WI38 (cell line): ENCODE measurements at regions not wholly inside any gene's neighbourhood (a gene's known extent, or its start where the extent isn't known, plus 50 kb on each side); places are given as distances from the start of the nearest gene placed in this dataset.

Experiments used
- H3K4me3 ChIP-seq: 2 replicates; pipeline ENCODE4 v1.5.1; 2011; ENCODE audit warnings: low read depth, mild to moderate bottlenecking, control low read depth, low read length
- CTCF ChIP-seq: IDR thresholded peaks from 2 replicates; pipeline ENCODE4 v1.5.1; 2012; ENCODE audit warnings: low read depth, mild to moderate bottlenecking, control low read depth, low read length

- TF ChIP-seq CTCF: no peak
These were observed 1598.8 kb upstream of the MIR17HG start for GRCh38 chr13:89748716-89749115.

GRCh38 chr13:89749888-89750287 lies 1597.6 kb upstream of the MIR17HG start:
- H3K4me3 ChIP-seq: no peak overlapping the region
- no peak for TF ChIP-seq CTCF

More at GRCh38 chr13:89748716-89749115, 1598.8 kb upstream of the MIR17HG start:
- H3K4me3 ChIP-seq: no peak overlapping the region

- H3K4me3 ChIP-seq: no peak overlapping the region
- no peak for TF ChIP-seq CTCF
These were observed 1597.1 kb upstream of the MIR17HG start for GRCh38 chr13:89750371-89750770.

- no peak overlapping the region for H3K4me3 ChIP-seq
- no peak for TF ChIP-seq CTCF
These were observed 1596.0 kb upstream of the MIR17HG start for GRCh38 chr13:89751432-89751930.

GRCh38 chr13:89752394-89752793 lies 1595.1 kb upstream of the MIR17HG start:
- H3K4me3 ChIP-seq: no peak overlapping the region
- TF ChIP-seq CTCF: no peak

GRCh38 chr13:89755729-89756492 lies 1591.6 kb upstream of the MIR17HG start:
- no peak overlapping the region for H3K4me3 ChIP-seq
- no peak for TF ChIP-seq CTCF

- no peak for TF ChIP-seq CTCF
- no peak overlapping the region for H3K4me3 ChIP-seq
These were observed 1584.5 kb upstream of the MIR17HG start for GRCh38 chr13:89763005-89763404.
